ENCODE measurements at regions not wholly inside any gene's neighbourhood (a gene's known extent, or its start where the extent isn't known, plus 50 kb on each side); places are given as distances from the start of the nearest gene placed in this dataset.

- TF ChIP-seq REST (IDR thresholded peaks at IDR 0.05; ENCODE audit: low read depth, low read length) (no peak), TBL1XR1 (IDR thresholded peaks at IDR 0.05; ENCODE audit: low read depth, low read length) (no peak), POLR2AphosphoS2 (IDR thresholded peaks at IDR 0.05; ENCODE audit: low read depth, low read length) (no peak), BCLAF1 (IDR thresholded peaks at IDR 0.05) (no peak), RBBP5 (conservative IDR thresholded peaks at IDR 0.05) (no peak), TCF3 (IDR thresholded peaks at IDR 0.05; ENCODE audit: borderline replicate concordance, insufficient read depth, low read depth, low read length) (no peak), NR2C1 (IDR thresholded peaks at IDR 0.05) (no peak), NFYB (IDR thresholded peaks at IDR 0.05; ENCODE audit: insufficient read depth, low read depth, low read length) (no peak), BHLHE40 (IDR thresholded peaks at IDR 0.05; ENCODE audit: borderline replicate concordance in 1 of 2, low read depth in 2 of 2, low read length in 1 of 2) (no peak), MAX (IDR thresholded peaks at IDR 0.05; ENCODE audit: low read depth, low read length) (no peak)
- TF ChIP-seq, protein P1, sequence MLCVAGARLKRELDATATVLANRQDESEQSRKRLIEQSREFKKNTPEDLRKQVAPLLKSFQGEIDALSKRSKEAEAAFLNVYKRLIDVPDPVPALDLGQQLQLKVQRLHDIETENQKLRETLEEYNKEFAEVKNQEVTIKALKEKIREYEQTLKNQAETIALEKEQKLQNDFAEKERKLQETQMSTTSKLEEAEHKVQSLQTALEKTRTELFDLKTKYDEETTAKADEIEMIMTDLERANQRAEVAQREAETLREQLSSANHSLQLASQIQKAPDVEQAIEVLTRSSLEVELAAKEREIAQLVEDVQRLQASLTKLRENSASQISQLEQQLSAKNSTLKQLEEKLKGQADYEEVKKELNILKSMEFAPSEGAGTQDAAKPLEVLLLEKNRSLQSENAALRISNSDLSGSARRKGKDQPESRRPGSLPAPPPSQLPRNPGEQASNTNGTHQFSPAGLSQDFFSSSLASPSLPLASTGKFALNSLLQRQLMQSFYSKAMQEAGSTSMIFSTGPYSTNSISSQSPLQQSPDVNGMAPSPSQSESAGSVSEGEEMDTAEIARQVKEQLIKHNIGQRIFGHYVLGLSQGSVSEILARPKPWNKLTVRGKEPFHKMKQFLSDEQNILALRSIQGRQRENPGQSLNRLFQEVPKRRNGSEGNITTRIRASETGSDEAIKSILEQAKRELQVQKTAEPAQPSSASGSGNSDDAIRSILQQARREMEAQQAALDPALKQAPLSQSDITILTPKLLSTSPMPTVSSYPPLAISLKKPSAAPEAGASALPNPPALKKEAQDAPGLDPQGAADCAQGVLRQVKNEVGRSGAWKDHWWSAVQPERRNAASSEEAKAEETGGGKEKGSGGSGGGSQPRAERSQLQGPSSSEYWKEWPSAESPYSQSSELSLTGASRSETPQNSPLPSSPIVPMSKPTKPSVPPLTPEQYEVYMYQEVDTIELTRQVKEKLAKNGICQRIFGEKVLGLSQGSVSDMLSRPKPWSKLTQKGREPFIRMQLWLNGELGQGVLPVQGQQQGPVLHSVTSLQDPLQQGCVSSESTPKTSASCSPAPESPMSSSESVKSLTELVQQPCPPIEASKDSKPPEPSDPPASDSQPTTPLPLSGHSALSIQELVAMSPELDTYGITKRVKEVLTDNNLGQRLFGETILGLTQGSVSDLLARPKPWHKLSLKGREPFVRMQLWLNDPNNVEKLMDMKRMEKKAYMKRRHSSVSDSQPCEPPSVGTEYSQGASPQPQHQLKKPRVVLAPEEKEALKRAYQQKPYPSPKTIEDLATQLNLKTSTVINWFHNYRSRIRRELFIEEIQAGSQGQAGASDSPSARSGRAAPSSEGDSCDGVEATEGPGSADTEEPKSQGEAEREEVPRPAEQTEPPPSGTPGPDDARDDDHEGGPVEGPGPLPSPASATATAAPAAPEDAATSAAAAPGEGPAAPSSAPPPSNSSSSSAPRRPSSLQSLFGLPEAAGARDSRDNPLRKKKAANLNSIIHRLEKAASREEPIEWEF (IDR thresholded peaks at IDR 0.05; ENCODE audit: insufficient replicate concordance, low read depth, low read length), result no peak
- TF ChIP-seq, protein P2, sequence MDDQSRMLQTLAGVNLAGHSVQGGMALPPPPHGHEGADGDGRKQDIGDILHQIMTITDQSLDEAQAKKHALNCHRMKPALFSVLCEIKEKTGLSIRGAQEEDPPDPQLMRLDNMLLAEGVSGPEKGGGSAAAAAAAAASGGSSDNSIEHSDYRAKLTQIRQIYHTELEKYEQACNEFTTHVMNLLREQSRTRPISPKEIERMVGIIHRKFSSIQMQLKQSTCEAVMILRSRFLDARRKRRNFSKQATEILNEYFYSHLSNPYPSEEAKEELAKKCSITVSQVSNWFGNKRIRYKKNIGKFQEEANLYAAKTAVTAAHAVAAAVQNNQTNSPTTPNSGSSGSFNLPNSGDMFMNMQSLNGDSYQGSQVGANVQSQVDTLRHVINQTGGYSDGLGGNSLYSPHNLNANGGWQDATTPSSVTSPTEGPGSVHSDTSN (IDR thresholded peaks at IDR 0.05; ENCODE audit: insufficient replicate concordance, low read depth, low read length), result no peak
Observed at GRCh38 chr12:25364529-25365339, 114.0 kb upstream of the KRAS start (continued).
